Left renal cortex interstitium (tissue), 4 donors: ENCODE measurements at regions not wholly inside any gene's neighbourhood (a gene's known extent, or its start where the extent isn't known, plus 50 kb on each side); places are given as distances from the start of the nearest gene placed in this dataset.

Experiments
- DNase-seq, 4 donors: peaks; one replicate each; pipeline ENCODE4 v3.0.0-alpha.2; 2013; ENCODE audit warnings: low read depth in 4 of 4, low spot score in 2 of 4, missing footprints in 1 of 4

DNA sequence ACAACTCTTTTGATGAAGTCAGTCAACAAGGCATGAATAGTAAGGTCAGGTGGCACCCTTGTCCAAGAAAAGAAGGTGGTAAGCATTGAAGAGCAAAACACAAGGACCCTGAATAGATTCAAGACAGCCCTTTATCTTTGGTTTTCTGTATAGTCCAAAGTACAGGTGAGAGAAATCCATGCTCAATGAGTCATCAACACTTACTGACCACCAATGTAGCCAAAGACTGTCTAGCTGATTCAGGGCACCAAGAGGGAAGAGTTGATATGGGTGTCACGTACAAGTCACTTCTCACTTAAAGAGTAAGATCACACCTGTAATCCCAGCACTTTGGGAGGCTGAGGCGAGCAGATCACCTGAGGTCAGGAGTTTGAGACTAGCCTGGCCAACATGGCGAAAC is 528.3 kb downstream of the CD83 start:
- DNase-seq = no peak

DNA sequence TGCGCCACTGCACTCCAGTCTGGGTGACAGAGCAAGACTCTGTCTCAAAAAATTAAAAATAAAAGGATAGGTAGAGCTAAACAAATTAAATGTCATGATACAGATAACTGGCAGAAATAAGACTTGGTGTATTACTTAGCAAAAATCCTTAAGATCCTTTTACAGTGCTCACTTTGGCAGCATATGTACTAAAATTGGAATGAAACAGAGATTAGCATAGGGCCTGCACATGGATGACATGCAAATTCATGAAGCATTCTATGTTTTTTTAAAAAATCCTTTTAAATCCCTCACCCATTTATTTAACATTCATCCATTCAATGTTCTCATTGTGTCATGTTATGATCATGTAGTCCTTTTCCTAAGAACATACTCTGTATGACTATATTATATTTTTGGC is 528.8 kb downstream of the CD83 start:
- no peak for DNase-seq

- DNase-seq = no peak
Observed at GRCh38 chr6:14647357-14647756, 529.8 kb downstream of the CD83 start.

- no peak for DNase-seq
Observed at GRCh38 chr6:14652536-14652935, 535.0 kb downstream of the CD83 start.

GRCh38 chr6:14655201-14656061 is 537.9 kb downstream of the CD83 start:
- no peak for DNase-seq

- no peak for DNase-seq
Observed at GRCh38 chr6:14656078-14656521, 538.5 kb downstream of the CD83 start.

DNA sequence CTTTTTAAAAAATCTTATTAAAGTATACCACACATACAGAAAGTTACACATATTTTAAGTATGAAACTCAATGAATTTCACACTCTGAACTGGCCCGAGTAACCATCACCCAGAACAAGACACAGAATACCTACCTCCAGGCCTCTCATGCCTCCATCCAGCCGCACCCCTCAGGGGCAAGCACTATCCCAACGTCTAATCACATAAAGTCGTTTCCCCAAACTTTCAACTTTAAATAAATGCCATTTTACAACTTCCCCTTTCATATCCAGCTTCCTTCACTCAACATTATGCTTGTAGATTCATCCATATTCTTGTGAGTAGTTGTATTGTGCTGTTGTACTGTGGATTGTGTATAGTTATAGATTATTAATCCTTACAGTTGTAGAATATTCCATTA is 539.1 kb downstream of the CD83 start:
- DNase-seq = no peak

DNA sequence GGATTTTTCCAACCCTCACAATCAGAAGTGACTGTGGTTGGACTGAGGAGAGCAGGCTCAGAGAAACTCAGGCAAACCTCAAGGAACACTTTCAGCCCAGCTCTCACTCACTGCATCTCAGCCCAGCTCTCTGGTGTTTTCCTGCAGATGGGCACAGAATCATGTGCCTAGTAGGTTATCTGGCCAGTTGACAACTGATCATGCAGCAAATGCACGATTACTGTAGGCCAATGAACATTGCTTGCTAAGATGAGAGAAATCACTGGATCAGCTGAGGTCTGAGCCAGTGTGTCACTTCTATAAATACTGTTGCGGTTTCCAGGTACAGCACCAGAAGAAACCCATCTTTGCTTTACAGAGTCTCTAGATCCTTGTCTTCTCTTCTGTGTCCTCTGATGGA is 540.5 kb downstream of the CD83 start:
- DNase-seq = no peak

DNA sequence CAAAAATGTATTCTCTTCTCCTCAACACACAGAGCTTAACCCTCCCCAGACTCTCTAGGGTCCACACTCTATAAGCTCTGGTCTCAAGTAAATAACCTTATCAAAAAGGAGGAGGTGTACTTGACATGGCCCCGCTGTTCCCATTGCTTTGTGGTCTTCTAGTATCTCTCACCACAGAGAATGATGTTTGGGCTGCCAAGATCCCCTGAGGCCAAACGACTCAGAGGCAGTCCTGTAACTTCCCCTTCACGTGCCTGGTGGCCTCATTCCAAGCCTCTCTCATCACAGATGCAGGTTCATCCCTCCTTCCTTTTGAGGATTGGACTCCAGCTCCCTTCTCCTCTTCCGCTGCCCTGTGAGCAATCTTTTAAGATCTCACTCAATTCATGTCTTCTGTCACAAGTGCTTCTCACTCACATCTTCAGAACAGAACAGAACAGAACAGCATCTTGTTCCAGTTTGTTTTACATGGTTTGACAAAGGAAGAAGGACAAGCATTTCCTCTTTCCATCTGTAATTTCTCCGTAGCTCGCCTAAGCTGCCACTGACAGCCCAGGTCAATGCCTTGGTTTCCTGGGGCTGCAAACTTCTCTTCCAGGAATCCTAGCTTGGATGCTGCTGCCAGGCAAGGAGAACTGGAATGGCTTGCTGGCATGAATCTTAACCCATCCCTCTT is 541.5 kb downstream of the CD83 start:
- no peak for DNase-seq

DNA sequence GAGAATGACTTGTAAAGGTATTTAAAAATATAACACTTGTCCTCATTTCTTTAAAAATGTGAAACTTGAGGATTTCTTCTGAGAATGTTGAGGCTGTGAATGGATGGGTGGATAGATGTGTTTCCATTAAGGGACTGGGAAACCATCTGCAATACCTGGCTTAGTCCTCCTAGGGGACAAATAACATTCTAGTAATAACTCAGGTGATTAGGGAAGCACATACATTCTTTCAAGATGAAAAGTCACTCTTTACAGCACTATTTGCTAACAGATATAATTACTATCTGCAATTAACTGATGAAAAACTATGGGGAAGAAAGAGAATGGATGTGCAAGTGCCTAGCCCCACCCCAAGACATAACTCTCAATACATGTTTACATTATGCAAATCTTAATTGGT is 542.3 kb downstream of the CD83 start:
- DNase-seq = no peak

DNA sequence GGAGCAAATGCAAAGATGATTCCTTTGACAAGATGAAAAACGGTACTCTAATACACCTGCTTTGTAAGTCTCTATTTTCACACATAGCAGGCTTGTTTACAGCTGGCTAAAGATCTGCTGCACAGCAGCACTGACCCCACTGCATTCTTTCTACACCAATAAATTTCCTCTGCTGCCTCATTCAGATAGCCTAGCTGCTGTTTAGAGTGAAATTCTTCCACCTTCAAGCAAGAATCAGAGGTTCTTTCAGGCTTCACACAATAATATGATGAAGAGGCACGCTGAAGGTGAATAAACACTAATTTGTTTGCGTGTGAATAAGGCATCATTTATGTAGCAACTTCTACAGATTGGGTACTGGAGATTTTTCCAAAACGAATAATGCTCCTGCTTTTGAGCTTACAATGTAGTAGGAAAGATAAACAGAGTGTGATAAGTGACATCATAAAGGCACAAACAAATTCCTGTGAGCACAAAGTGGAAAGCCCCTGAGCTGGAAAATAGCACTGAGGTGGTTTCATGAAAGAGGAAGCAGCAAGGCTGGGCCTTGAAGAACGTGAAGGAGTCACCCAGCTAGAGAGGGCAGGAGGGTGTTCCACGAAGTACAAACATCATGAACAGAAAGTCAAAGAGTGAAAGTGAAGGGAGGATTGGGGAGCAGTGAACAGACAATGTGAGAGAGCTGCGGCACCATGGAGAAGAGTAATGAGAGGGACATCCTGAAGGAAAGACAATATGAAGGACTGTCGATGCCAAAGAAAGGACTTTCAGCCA is 543.4 kb downstream of the CD83 start:
- no peak for DNase-seq

- DNase-seq = no peak
Observed at GRCh38 chr6:14661691-14662090, 544.1 kb downstream of the CD83 start.

GRCh38 chr6:14664112-14664601 is 546.6 kb downstream of the CD83 start:
- no peak for DNase-seq

DNA sequence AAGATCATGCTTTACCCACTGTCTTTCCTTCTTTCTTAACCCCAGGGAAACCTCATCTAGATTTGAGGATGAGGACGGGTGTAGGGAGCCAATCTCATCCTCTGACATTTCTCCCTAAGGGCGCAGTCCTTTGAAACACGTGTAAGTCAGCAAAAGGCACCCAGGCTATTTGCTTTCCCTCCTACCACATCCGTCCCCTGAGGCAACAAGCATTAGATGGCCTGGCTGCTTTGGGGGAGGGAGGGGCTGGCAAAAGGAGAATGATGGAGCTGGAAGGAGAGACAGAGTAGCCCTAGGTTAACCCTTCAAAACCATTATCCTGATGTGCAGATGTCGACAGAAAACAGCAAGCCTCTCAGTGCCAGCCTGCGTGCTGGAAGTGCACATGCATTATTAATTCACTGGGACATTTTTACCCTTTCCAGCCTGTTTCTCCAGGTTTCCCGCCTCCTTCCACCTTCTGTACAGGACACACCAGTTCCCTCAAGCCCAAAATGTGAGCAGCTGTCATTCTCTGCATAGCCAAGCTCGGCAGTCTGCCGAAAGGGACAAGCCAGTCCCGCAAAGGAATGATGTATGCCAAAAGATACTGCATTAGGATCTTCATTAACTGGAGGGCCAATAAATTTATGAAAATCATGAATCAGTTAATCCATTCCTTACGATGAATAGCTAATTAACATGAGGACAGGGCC is 547.2 kb downstream of the CD83 start:
- no peak for DNase-seq

- DNase-seq = no peak
Observed at GRCh38 chr6:14665827-14666724, 548.5 kb downstream of the CD83 start.

DNA sequence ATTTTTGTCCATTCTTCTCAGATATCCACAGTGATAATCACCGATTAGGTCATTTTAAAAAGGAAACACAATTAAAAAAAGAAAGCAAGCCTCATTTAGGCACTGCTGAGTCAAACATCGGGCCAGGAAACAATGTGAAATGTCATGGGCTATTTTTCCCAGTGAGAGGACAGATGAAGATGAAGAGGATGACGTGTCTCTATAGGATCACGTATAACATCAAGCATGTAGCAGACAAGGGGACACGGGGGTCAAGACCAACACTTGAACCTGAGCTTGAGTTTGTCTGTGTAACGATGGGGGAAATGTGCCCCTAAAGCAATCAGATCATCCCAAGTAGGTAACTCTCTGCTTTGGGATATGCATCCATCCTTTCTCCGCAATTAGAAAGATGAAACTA is 553.2 kb downstream of the CD83 start:
- no peak for DNase-seq

DNA sequence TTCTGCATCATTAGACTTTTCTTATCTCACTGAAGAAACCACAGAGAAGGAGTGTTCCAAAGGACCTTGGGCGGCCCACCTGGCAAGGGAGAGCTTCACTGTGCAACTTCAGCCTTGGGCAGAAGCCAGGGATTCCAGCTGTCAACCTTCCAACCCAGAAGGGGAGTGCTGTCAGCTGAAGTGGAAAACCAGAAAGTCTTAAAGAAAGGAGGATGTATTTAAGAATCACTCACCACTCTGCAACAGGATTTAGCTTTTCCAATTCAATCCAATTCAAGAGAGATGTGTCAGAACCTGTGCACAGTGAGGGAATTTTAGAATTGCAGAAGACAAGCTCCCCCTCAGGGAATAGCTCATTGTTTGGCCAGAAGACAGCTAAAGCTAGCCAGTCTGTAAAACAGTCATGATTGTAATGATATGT is 553.7 kb downstream of the CD83 start:
- DNase-seq = no peak

DNA sequence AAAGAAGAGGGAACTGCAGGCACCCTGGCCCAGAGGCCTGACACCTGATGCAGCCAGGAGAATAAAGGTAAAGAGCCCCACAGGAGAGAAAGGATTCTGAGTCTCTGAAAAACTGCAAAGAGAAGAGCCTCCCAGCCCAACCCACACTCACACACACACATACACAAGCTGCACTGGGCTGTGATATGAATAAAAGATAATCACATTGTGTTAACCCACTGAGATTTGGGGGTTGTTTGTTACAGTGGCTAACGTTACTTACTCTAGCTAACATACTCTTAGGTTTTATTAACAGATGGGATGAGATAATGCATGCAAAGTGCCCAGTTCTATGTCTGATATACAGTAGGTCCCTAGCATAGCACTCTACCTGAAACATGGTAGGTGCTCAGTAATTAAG is 554.4 kb downstream of the CD83 start:
- DNase-seq = no peak

DNA sequence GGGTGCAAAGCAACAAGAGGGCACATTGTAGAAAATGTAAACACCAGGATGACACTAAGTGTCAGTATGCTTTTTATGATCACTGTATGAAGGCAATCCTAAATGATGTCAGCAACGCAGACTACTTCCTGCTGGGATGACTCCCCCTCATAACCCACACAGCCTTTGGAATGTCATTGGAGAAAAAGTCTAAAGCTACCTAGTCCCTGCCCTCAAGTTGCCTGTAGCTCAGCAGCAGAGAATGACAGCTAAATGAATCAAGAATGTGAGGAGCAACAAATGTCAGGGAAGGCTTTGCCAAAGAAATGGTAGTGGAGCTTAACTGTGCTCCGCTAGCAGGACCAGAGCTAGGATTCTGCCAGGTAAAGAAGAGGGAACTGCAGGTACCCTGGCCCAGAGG is 555.6 kb downstream of the CD83 start:
- DNase-seq = no peak

GRCh38 chr6:14674458-14674857 is 556.9 kb downstream of the CD83 start:
- no peak for DNase-seq
